H1 (cell line): ENCODE measurements at regions not wholly inside any gene's neighbourhood (a gene's known extent, or its start where the extent isn't known, plus 50 kb on each side); places are given as distances from the start of the nearest gene placed in this dataset.

Source experiments
- CTCF ChIA-PET: fragments of 300-600 bp; sonication (Branson Sonifier 250); formaldehyde crosslinking; loops from one replicate; lab custom pipeline; 2021; ENCODE audit not compliant: partially characterized antibody; lab: Charles Lee
- POLR2A ChIA-PET: fragments of 300-600 bp; sonication (Branson Sonifier 250); formaldehyde crosslinking; loops from one replicate; lab custom pipeline; 2021; ENCODE audit warnings: inconsistent platforms; ENCODE audit not compliant: partially characterized antibody; lab: Charles Lee
- DNase-seq, 2 experiments: peaks; one replicate each; pipeline versions ENCODE4 v3.0.0 to v3.0.0-alpha.2; 2010 to 2022; ENCODE audit warnings: low spot score in 2 of 2, low read depth in 1 of 2, mixed read lengths in 1 of 2
- FAIRE-seq: peaks from 2 replicates; lab custom pipeline; 2011; peaks lifted over from hg19 to GRCh38; lab: Jason Lieb, UNC
- H2AFZ ChIP-seq: 2 replicates; pipeline ENCODE4 v1.8.1; 2012; ENCODE audit warnings: low read length, inconsistent platforms
- H2AK5ac ChIP-seq: 2 replicates; pipeline ENCODE4 v1.6.1; 2013; ENCODE audit warnings: low read depth, low read length
- H2BK120ac ChIP-seq: replicated peaks from 2 replicates; pipeline ENCODE3; 2013; ENCODE audit warnings: low read depth, low read length, inconsistent platforms
- H2BK12ac ChIP-seq: 2 replicates; pipeline ENCODE4 v1.6.1; 2013; ENCODE audit warnings: low read depth, low read length
- H2BK15ac ChIP-seq: 2 replicates; pipeline ENCODE4 v1.6.1; 2013; ENCODE audit warnings: low read length
- H2BK20ac ChIP-seq: 2 replicates; pipeline ENCODE4 v1.6.1; 2013; ENCODE audit warnings: low read length
- H2BK5ac ChIP-seq: 2 replicates; pipeline ENCODE4 v1.6.1; 2013; ENCODE audit warnings: low read depth, low read length
- H3K14ac ChIP-seq: 2 replicates; pipeline ENCODE4 v1.6.1; 2013; ENCODE audit warnings: inconsistent platforms; ENCODE audit not compliant: insufficient read length
- H3K18ac ChIP-seq: 2 replicates; pipeline ENCODE4 v1.6.1; 2013; ENCODE audit warnings: low read length; ENCODE audit errors: extremely low read depth
- H3K23ac ChIP-seq: 2 replicates; pipeline ENCODE4 v1.6.1; 2013; ENCODE audit warnings: inconsistent platforms; ENCODE audit not compliant: insufficient read length
- H3K23me2 ChIP-seq: 2 replicates; pipeline ENCODE4 v1.6.1; 2013; ENCODE audit warnings: low read depth, low read length
- H3K27ac ChIP-seq: 2 replicates; pipeline ENCODE4 v1.6.1; 2011; ENCODE audit warnings: low read depth, low read length, inconsistent platforms
- H3K27me3 ChIP-seq, 4 experiments: replicated peaks in 1 of 4; 1 replicate in 1 of 4; 2 replicates in 3 of 4; pipeline versions ENCODE4 v1.6.1 to v1.8.1; 2011 to 2013; ENCODE audit warnings: low read length in 3 of 4, mild to moderate bottlenecking in 3 of 4, inconsistent platforms in 2 of 4, mixed read lengths in 2 of 4, moderate library complexity in 1 of 4; ENCODE audit not compliant: control insufficient read depth in 3 of 4, insufficient read depth in 3 of 4; ENCODE audit errors: extremely low read depth in 1 of 4
- H3K36me3 ChIP-seq, 4 experiments: 2 replicates each; pipeline versions ENCODE4 v1.6.1 to v1.8.1; 2011 to 2013; ENCODE audit warnings: mild to moderate bottlenecking in 4 of 4, low read length in 3 of 4, moderate library complexity in 2 of 4, control low read depth in 1 of 4, inconsistent platforms in 1 of 4; ENCODE audit not compliant: insufficient read depth in 4 of 4, control insufficient read depth in 2 of 4
- H3K4ac ChIP-seq: replicated peaks from 2 replicates; pipeline ENCODE3; 2013; ENCODE audit warnings: low read length, low read depth, mixed read lengths, inconsistent platforms; ENCODE audit not compliant: insufficient read length
- H3K4me1 ChIP-seq, 4 experiments: replicated peaks in 1 of 4; 1 replicate in 1 of 4; 2 replicates in 3 of 4; pipeline versions ENCODE4 v1.6.1 to v1.8.1; 2011 to 2013; ENCODE audit warnings: low read length in 3 of 4, inconsistent platforms in 2 of 4, mixed read lengths in 1 of 4; ENCODE audit not compliant: insufficient read depth in 4 of 4, control insufficient read depth in 3 of 4
- H3K4me2 ChIP-seq, 2 experiments: 2 replicates each; pipeline versions ENCODE4 v1.6.1 to v1.8.1; 2011 to 2013; ENCODE audit warnings: low read depth in 2 of 2, low read length in 2 of 2, control low read depth in 1 of 2, inconsistent platforms in 1 of 2, mild to moderate bottlenecking in 1 of 2; ENCODE audit not compliant: insufficient read depth in 1 of 2
- H3K4me3 ChIP-seq, 4 experiments: fragments of 200-600, 300-600 bp in 1 of 4; sonication (generic), shearing (Covaris generic), sonication (Bioruptor Twin) in 1 of 4; 2 replicates each; pipeline versions ENCODE4 v1.5.1 to v1.8.1; 2011 to 2016; ENCODE audit warnings: low read length in 4 of 4, low read depth in 3 of 4, control low read depth in 2 of 4, inconsistent platforms in 2 of 4, mild to moderate bottlenecking in 2 of 4, mixed read lengths in 1 of 4, moderate library complexity in 1 of 4; ENCODE audit not compliant: insufficient read depth in 2 of 4; ENCODE audit errors: extremely low read depth in 1 of 4
- H3K56ac ChIP-seq: replicated peaks from 2 replicates; pipeline ENCODE3; 2013; ENCODE audit warnings: low read depth, mild to moderate bottlenecking, mixed read lengths, low read length, inconsistent platforms; ENCODE audit not compliant: insufficient read length
- H3K79me1 ChIP-seq: 2 replicates; pipeline ENCODE4 v1.6.1; 2013; ENCODE audit warnings: low read depth, low read length, control low read depth
- H3K79me2 ChIP-seq, 2 experiments: 2 replicates each; pipeline versions ENCODE4 v1.6.1 to v1.8.1; 2012 to 2013; ENCODE audit warnings: low read length in 2 of 2, mild to moderate bottlenecking in 2 of 2, inconsistent platforms in 1 of 2; ENCODE audit not compliant: insufficient read depth in 2 of 2, control insufficient read depth in 1 of 2
- H3K9ac ChIP-seq, 4 experiments: replicated peaks in 1 of 4; 1 replicate in 1 of 4; 2 replicates in 3 of 4; pipeline versions ENCODE4 v1.6.1 to v1.8.1; 2011 to 2013; ENCODE audit warnings: low read depth in 3 of 4, low read length in 3 of 4, control low read depth in 2 of 4, mild to moderate bottlenecking in 2 of 4, moderate library complexity in 2 of 4, inconsistent platforms in 1 of 4; ENCODE audit errors: extremely low read depth in 1 of 4
- H3K9me3 ChIP-seq, 2 experiments: 2 replicates each; pipeline versions ENCODE4 v1.6.1 to v1.8.1; 2012 to 2013; ENCODE audit warnings: mild to moderate bottlenecking in 2 of 2, moderate library complexity in 2 of 2, control low read depth in 1 of 2, inconsistent platforms in 1 of 2, low read depth in 1 of 2, low read length in 1 of 2, mixed read lengths in 1 of 2; ENCODE audit not compliant: insufficient read depth in 2 of 2
- H4K20me1 ChIP-seq, 2 experiments: replicated peaks in 1 of 2; 2 replicates each; pipeline versions ENCODE3 to v1.8.1; 2011 to 2013; ENCODE audit warnings: inconsistent platforms in 2 of 2, low read length in 2 of 2, mild to moderate bottlenecking in 1 of 2; ENCODE audit not compliant: insufficient read depth in 2 of 2, control insufficient read depth in 1 of 2
- H4K5ac ChIP-seq: 2 replicates; pipeline ENCODE4 v1.6.1; 2013; ENCODE audit warnings: low read length, low read depth, mixed read lengths, inconsistent platforms; ENCODE audit not compliant: insufficient read length
- H4K8ac ChIP-seq: 2 replicates; pipeline ENCODE4 v1.8.0; 2013; ENCODE audit warnings: mild to moderate bottlenecking, moderate library complexity, low read length, inconsistent platforms; ENCODE audit not compliant: insufficient read depth; ENCODE audit errors: extremely low read depth
- H4K91ac ChIP-seq: replicated peaks from 2 replicates; pipeline ENCODE3; 2013; ENCODE audit warnings: low read length, mixed read lengths, inconsistent platforms; ENCODE audit not compliant: insufficient read length
- WGBS, 2 experiments: shearing (Covaris generic) in 1 of 2; methylation state at CpG; one replicate each; pipeline versions ENCODE4 v1.1.6 to v1.1.7; 2013 to 2015; ENCODE audit warnings: low lambda C conversion rate in 2 of 2, mixed read lengths in 2 of 2, inconsistent platforms in 1 of 2, low coverage in 1 of 2, missing lambda C conversion rate in 1 of 2; ENCODE audit not compliant: insufficient replicate concordance in 2 of 2, insufficient coverage in 1 of 2, insufficient read length in 1 of 2; ENCODE audit errors: extremely low coverage in 1 of 2, missing lambda C conversion rate in 1 of 2; 5-methylcytosine and 5-hydroxymethylcytosine counted together

DNA sequence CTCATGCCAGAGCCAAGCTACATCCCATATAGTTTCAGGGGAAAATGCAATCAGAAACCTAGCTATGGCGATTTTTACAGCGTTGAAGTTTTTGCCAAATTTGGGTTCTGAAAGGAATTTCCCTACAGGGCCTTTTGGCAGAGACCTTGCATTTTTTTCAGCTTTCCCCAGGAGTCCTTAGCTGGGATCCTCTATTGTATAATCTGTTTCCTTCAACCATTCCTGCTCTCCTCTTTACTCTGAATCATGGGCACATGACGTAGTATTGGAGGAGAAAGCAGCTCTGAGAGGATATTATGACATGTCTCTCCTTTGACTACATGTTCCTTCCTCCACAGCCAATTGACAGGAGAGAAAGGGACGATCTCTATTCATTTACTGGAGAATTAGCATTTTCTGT is 118.5 kb upstream of the ERCC6L2 start:
- H3K79me1 ChIP-seq = no peaks in the 10 kb centered on the region
- no peak for FAIRE-seq
- no peak overlapping the region for H3K9ac ChIP-seq
- H3K9me3 ChIP-seq = no peaks in the 10 kb centered on the region
- no peak overlapping the region for H3K27ac ChIP-seq
- no peak overlapping the region for H2BK120ac ChIP-seq
- peak overlapping the region; percentile 71 for H4K91ac ChIP-seq
- H3K36me3 ChIP-seq = no peaks in the 10 kb centered on the region
- no peak overlapping the region for H3K14ac ChIP-seq
- H3K23ac ChIP-seq = no peak overlapping the region
- H4K20me1 ChIP-seq = no peaks in the 10 kb centered on the region
- no peak for DNase-seq
- no peak overlapping the region for H3K18ac ChIP-seq
- H2BK20ac ChIP-seq = no peak overlapping the region
- no peak overlapping the region for H4K8ac ChIP-seq
- ChIA-PET CTCF (interaction anchor here (0.9 to 2.4 kb wide), 4 partner anchors 10 to 307 kb away, joined by 3 to 8 read pairs (median 4); no protein-coding TSS in a partner anchor), POLR2A (interaction anchor here (0.6 to 3.3 kb wide), 5 partner anchors 9 to 118 kb away, joined by 3 to 14 read pairs (median 3); partner anchors contain the start of gene ERCC6L2)
- no peak overlapping the region for H2AFZ ChIP-seq
- no peak overlapping the region for H4K5ac ChIP-seq
- H2BK5ac ChIP-seq = no peak overlapping the region
- H3K4ac ChIP-seq = no peak overlapping the region
- no peak overlapping the region for H2BK12ac ChIP-seq
- no peak overlapping the region; a peak in 2 of 4 replicates for H3K4me2 ChIP-seq
- no peak overlapping the region for H2BK15ac ChIP-seq
- H2AK5ac ChIP-seq = no peak overlapping the region
- 27% methylated on average over 4 of the region's 4 CpGs; no CpG with 5 or more reads in 1 of the 2 experiments for whole genome bisulfite sequencing, 2 experiments
- no peak overlapping the region for H3K56ac ChIP-seq
- no peak overlapping the region for H3K4me3 ChIP-seq
- H3K27me3 ChIP-seq = peaks cover 0 to 30% (median 19%) of the 10 kb centered on the region in 4 experiments; a peak in 5 of 7 replicates
- H3K4me1 ChIP-seq = peaks cover 24 to 45% (median 27%) of the 10 kb centered on the region in 4 experiments
- no peaks in the 10 kb centered on the region for H3K79me2 ChIP-seq
- no peaks in the 10 kb centered on the region; the same call in 1 of the 2 replicates for H3K23me2 ChIP-seq
